Activated CD8-positive, alpha-beta memory T cell treated with anti-CD3 and anti-CD28 coated beads, Interleukin-2, amount 50 U/mL, for 48 hours (primary cell): ENCODE measurements at regions not wholly inside any gene's neighbourhood (a gene's known extent, or its start where the extent isn't known, plus 50 kb on each side); places are given as distances from the start of the nearest gene placed in this dataset.

Source experiments
- DNase-seq: peaks from one replicate; pipeline ENCODE4 v3.0.0-alpha.2; 2020

DNA sequence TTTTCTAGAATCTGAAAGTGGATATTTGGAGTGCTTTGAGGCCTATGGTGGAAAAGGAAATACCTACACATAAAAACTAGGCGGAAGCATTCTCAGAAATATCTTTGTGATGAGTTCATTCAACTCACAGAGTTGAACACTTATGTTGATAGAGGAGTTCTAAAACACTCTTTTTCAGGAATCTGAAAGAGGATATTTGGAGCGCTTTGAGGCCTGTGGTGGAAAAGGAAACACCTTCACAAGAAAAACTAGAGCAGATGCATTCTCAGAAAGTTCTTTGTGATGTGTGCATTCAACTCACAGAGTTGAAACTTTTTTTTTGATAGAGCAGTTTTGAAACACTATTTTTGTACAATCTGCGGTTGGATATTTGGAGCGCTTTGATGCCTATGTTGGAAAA lies 1250.0 kb upstream of the DEFB115 start:
- DNase-seq: peak; percentile 45
